Colonic mucosa (tissue), 4 donors: ENCODE measurements at regions not wholly inside any gene's neighbourhood (a gene's known extent, or its start where the extent isn't known, plus 50 kb on each side); places are given as distances from the start of the nearest gene placed in this dataset.

Experiments
- DNase-seq: peaks from one replicate; pipeline ENCODE4 v3.0.0-alpha.2; 2020
- H3K27ac ChIP-seq: fragments of 200-600 bp; one replicate; pipeline ENCODE4 v1.8.0; 2021
- H3K27me3 ChIP-seq: fragments of 200-600 bp; one replicate; pipeline ENCODE4 v1.8.0; 2021
- H3K36me3 ChIP-seq: fragments of 200-600 bp; one replicate; pipeline ENCODE4 v1.8.0; 2021
- H3K4me1 ChIP-seq: fragments of 200-600 bp; one replicate; pipeline ENCODE4 v1.8.0; 2021; ENCODE audit warnings: mild to moderate bottlenecking
- H3K4me3 ChIP-seq: fragments of 200-600 bp; one replicate; pipeline ENCODE4 v1.8.0; 2021
- H3K9ac ChIP-seq, 2 donors: one replicate each; pipeline ENCODE4 v1.7.0; 2013; ENCODE audit warnings: control low read depth in 2 of 2, low read depth in 2 of 2, low read length in 2 of 2
- H3K9me3 ChIP-seq: fragments of 200-600 bp; one replicate; pipeline ENCODE4 v1.8.0; 2021
- intact Hi-C: fragments of 100-400 bp; cut with DNase I; formaldehyde crosslinking; loops from one replicate; pipeline ENCODE4 v1.14.1; 2022
- TF ChIP-seq, protein P1 (sequence below): fragments of 200-600 bp; IDR thresholded peaks from one replicate; pipeline ENCODE4 v1.8.0; 2022; ENCODE audit warnings: antibody characterized with exemption, mild to moderate bottlenecking
- donor health status: healthy.
- donor health status: DM: no; HTN: no; CAD: no.
- donor health status: DM: no; HTN: no; CAD: no.

DNA sequence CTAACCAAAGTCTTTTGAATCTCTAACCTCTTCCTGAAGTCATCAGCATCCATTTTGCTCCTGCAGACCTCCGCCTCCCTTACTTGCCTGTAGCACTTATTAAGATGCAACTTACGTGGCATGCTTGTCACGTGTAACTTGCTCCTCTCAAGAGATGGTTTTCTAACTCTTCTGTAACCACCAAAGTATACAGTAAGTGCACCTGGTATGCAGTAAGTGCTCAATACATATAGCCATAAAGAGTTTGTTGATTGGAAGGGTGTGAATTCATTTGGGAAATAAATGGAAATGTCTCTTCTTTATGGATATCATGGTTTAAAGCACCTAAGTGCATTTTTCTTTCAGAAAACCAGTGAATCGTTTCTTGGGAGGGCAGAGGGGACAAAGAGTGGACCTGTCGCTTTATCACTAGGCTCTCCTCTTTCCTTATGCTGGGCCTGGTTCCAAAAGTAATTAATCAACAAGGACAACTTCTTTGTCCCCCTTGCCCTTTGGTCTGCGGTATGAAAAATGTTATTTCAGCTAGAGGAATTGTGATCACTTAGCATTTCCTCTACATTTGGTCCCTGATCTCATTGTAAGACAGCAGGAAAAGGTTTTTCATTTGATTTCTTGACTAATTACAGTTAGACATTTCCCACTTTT is 370.0 kb upstream of the SPRED2 start:
- no peak overlapping the region for H3K27ac ChIP-seq
- intact Hi-C loops: no loop called here
- no peaks in the 10 kb centered on the region for H3K36me3 ChIP-seq
- TF ChIP-seq, protein P1, sequence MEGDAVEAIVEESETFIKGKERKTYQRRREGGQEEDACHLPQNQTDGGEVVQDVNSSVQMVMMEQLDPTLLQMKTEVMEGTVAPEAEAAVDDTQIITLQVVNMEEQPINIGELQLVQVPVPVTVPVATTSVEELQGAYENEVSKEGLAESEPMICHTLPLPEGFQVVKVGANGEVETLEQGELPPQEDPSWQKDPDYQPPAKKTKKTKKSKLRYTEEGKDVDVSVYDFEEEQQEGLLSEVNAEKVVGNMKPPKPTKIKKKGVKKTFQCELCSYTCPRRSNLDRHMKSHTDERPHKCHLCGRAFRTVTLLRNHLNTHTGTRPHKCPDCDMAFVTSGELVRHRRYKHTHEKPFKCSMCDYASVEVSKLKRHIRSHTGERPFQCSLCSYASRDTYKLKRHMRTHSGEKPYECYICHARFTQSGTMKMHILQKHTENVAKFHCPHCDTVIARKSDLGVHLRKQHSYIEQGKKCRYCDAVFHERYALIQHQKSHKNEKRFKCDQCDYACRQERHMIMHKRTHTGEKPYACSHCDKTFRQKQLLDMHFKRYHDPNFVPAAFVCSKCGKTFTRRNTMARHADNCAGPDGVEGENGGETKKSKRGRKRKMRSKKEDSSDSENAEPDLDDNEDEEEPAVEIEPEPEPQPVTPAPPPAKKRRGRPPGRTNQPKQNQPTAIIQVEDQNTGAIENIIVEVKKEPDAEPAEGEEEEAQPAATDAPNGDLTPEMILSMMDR: no peak
- no peak for DNase-seq
- H3K4me1 ChIP-seq: no peaks in the 10 kb centered on the region
- no peaks in the 10 kb centered on the region for H3K9me3 ChIP-seq
- no peaks in the 10 kb centered on the region for H3K27me3 ChIP-seq
- no peak overlapping the region for H3K4me3 ChIP-seq
- no peak overlapping the region for H3K9ac ChIP-seq

DNA sequence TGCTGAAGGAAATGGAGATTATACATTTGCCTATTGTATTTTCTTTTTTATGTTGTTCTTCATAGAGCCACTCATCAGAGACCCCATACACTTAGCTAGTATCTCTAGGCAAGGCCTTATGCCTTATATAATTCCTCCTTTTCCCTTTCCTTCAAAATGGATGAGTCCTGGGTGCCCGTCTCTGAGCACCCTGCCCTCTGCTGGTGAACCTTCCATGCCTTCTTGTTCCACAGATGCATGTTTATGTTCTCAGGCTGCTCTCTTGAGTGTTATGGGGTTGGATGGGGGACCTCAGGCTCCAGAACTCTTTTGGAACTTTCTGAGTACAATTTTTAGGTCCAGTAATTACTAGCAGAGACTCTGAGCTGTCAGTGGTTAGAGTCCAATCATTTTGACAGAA is 368.6 kb upstream of the SPRED2 start:
- intact Hi-C loops: no loop called here
- H3K27me3 ChIP-seq: no peaks in the 10 kb centered on the region
- no peaks in the 10 kb centered on the region for H3K4me1 ChIP-seq
- no peak overlapping the region for H3K27ac ChIP-seq
- no peak overlapping the region for H3K9ac ChIP-seq
- no peak overlapping the region for H3K4me3 ChIP-seq
- no peaks in the 10 kb centered on the region for H3K36me3 ChIP-seq
- peak; percentile 23 for DNase-seq
- no peaks in the 10 kb centered on the region for H3K9me3 ChIP-seq
- TF ChIP-seq, protein P1: peak; percentile 29

DNA sequence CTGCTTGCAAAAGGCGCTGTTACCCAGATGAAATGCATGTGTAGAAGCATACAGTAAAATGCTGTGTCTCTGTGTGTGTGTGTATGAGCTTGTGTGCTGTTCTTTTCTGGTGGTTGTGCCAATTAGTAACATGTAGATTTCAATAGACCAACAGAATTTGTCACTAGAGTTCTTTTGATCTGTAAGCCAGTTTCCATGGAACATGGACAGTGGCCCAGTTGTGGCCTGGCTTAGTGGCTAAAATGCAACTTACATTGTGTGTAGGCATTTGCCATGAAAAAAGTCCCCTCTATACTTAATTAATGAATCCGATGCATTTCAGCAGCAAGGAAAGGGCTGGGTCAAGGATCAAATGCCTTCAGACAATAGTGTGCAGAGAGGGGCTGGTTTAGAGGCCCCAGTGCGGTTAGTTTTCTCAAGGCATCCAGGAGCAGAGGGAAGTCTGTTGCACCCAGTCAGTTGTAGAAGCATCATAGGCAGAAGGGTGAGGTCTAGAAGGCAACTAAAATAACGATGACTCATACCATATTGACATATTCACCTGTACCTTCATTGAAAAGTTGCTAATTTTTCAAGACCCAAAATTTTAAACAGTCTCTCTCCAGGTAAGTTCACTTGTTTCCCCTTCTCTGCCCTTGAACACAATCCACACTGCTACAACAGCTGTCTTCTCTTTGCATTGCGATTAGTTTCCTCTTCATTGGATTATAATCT is 366.9 kb upstream of the SPRED2 start:
- intact Hi-C loops: no loop called here
- H3K4me1 ChIP-seq: no peaks in the 10 kb centered on the region

DNA sequence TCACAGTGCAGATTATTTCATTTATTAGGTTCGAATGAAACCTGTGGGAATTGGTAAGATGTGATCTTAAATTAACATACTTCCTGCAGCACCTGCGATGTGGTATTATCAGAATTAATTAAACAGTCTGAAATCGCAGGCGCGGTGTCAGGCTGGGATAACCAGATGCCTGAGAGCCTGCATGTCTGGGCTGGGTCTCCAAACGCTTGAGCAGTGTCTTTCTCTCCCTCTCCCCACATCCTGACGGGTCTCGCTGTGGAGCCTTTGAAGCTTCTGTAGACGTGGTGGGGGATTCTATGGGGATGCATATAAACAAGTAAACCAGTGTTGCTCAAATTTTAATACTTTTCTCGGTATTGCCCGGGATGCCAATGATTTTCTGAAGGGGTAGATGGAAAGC is 366.2 kb upstream of the SPRED2 start:
- no peaks in the 10 kb centered on the region for H3K36me3 ChIP-seq
- no peak for DNase-seq
- intact Hi-C loops: no loop called here

More for the DNA sequence above, 366.9 kb upstream of the SPRED2 start:
- no peaks in the 10 kb centered on the region for H3K9me3 ChIP-seq
- no peak for DNase-seq
- no peak overlapping the region for H3K27ac ChIP-seq
- no peak overlapping the region for H3K4me3 ChIP-seq
- H3K9ac ChIP-seq: no peak overlapping the region
- H3K27me3 ChIP-seq: no peaks in the 10 kb centered on the region
- TF ChIP-seq, protein P1: no peak
- H3K36me3 ChIP-seq: no peaks in the 10 kb centered on the region

DNA sequence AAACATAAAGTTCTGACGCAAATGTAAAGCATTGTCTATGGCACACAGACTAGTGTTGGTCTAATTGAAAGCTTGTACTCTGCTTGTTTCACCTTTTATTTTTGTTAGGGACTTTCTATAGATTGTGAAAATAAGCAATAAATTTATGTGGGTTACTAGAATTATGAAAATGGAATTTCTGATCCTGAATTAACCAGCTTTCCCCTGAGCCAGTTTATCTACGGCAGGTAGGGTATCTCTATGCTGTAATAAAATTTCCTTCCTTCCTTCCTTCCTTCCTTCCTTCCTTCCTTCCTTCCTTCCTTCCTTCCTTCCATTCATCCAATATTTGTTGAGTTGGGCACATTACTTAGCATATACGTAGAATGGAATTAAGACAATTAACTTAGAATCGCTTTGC is 362.6 kb upstream of the SPRED2 start:
- no peaks in the 10 kb centered on the region for H3K4me1 ChIP-seq
- intact Hi-C loops: no loop called here
- no peaks in the 10 kb centered on the region for H3K27me3 ChIP-seq
- H3K9me3 ChIP-seq: no peaks in the 10 kb centered on the region
- H3K27ac ChIP-seq: no peak overlapping the region
- no peak for DNase-seq
- H3K4me3 ChIP-seq: no peak overlapping the region
- no peak overlapping the region for H3K9ac ChIP-seq
- H3K36me3 ChIP-seq: no peaks in the 10 kb centered on the region
- TF ChIP-seq, protein P1: no peak

More for the DNA sequence above, 366.2 kb upstream of the SPRED2 start:
- H3K27ac ChIP-seq: no peak overlapping the region
- no peaks in the 10 kb centered on the region for H3K4me1 ChIP-seq
- no peak overlapping the region for H3K4me3 ChIP-seq
- H3K9ac ChIP-seq: no peak overlapping the region
- TF ChIP-seq, protein P1: no peak
- no peaks in the 10 kb centered on the region for H3K9me3 ChIP-seq
- H3K27me3 ChIP-seq: no peaks in the 10 kb centered on the region
